Skeletal muscle tissue (tissue), 3 donors: ENCODE measurements at regions not wholly inside any gene's neighbourhood (a gene's known extent, or its start where the extent isn't known, plus 50 kb on each side); places are given as distances from the start of the nearest gene placed in this dataset.
A peak's percentile ranks its signal among the peaks of the same experiment; 100 is the strongest.

Experiments
- H3K27ac ChIP-seq: one replicate; pipeline ENCODE4 v1.7.0; 2013; ENCODE audit warnings: mild to moderate bottlenecking, low read depth, low read length, inconsistent platforms
- H3K27me3 ChIP-seq, 3 donors: one replicate each; pipeline ENCODE4 v1.7.0; 2013; ENCODE audit warnings: low read length in 3 of 3; ENCODE audit not compliant: control insufficient read depth in 3 of 3, insufficient read depth in 3 of 3
- H3K36me3 ChIP-seq, 3 donors: one replicate each; pipeline ENCODE4 v1.7.0; 2013; ENCODE audit warnings: low read length in 3 of 3; ENCODE audit not compliant: control insufficient read depth in 3 of 3, insufficient read depth in 3 of 3
- H3K4me1 ChIP-seq, 3 donors: one replicate each; pipeline ENCODE4 v1.7.0; 2013; ENCODE audit warnings: low read length in 3 of 3, mild to moderate bottlenecking in 3 of 3; ENCODE audit not compliant: control insufficient read depth in 3 of 3, insufficient read depth in 3 of 3
- H3K4me3 ChIP-seq, 3 donors: one replicate each; pipeline ENCODE4 v1.7.0; 2013; ENCODE audit warnings: low read length in 3 of 3
- H3K9ac ChIP-seq, 3 donors: one replicate each; pipeline ENCODE4 v1.7.0; 2013; ENCODE audit warnings: low read length in 3 of 3, mild to moderate bottlenecking in 3 of 3, moderate library complexity in 2 of 3, low read depth in 1 of 3
- H3K9me3 ChIP-seq, 3 donors: one replicate each; pipeline ENCODE4 v1.7.0; 2013; ENCODE audit warnings: low read length in 3 of 3; ENCODE audit not compliant: control insufficient read depth in 3 of 3
- donor health status: Osteomylitis.

GRCh38 chr6:9173229-9173628 is 737.9 kb upstream of the SLC35B3 start:
- H3K27me3 ChIP-seq = no peaks in the 10 kb centered on the region
- no peaks in the 10 kb centered on the region for H3K36me3 ChIP-seq
- no peak overlapping the region for H3K9ac ChIP-seq
- H3K4me1 ChIP-seq = no peaks in the 10 kb centered on the region
- no peaks in the 10 kb centered on the region for H3K9me3 ChIP-seq
- H3K27ac ChIP-seq = no peak overlapping the region
- H3K4me3 ChIP-seq = no peak overlapping the region

GRCh38 chr6:9172096-9172495 is 736.8 kb upstream of the SLC35B3 start:
- H3K36me3 ChIP-seq = no peaks in the 10 kb centered on the region
- H3K4me3 ChIP-seq = no peak overlapping the region
- no peak overlapping the region for H3K9ac ChIP-seq
- no peak overlapping the region for H3K27ac ChIP-seq
- H3K27me3 ChIP-seq = no peaks in the 10 kb centered on the region
- H3K4me1 ChIP-seq = no peaks in the 10 kb centered on the region
- no peaks in the 10 kb centered on the region for H3K9me3 ChIP-seq

GRCh38 chr6:9168669-9169068 is 733.3 kb upstream of the SLC35B3 start:
- H3K4me3 ChIP-seq = no peak overlapping the region
- H3K27me3 ChIP-seq = no peaks in the 10 kb centered on the region
- no peaks in the 10 kb centered on the region for H3K9me3 ChIP-seq
- H3K27ac ChIP-seq = no peak overlapping the region
- H3K36me3 ChIP-seq = no peaks in the 10 kb centered on the region
- no peak overlapping the region for H3K9ac ChIP-seq
- H3K4me1 ChIP-seq = no peaks in the 10 kb centered on the region

GRCh38 chr6:9161731-9162130 is 726.4 kb upstream of the SLC35B3 start:
- no peaks in the 10 kb centered on the region for H3K9me3 ChIP-seq
- no peaks in the 10 kb centered on the region for H3K36me3 ChIP-seq
- H3K9ac ChIP-seq = no peak overlapping the region
- no peak overlapping the region for H3K4me3 ChIP-seq
- no peaks in the 10 kb centered on the region for H3K27me3 ChIP-seq
- no peaks in the 10 kb centered on the region for H3K4me1 ChIP-seq
- H3K27ac ChIP-seq = no peak overlapping the region

- no peak overlapping the region for H3K27ac ChIP-seq
- no peaks in the 10 kb centered on the region for H3K27me3 ChIP-seq
- H3K4me1 ChIP-seq = no peaks in the 10 kb centered on the region
- no peaks in the 10 kb centered on the region for H3K36me3 ChIP-seq
- no peak overlapping the region for H3K4me3 ChIP-seq
- H3K9me3 ChIP-seq = no peaks in the 10 kb centered on the region
- H3K9ac ChIP-seq = no peak overlapping the region
Observed at GRCh38 chr6:9159051-9159450, 723.7 kb upstream of the SLC35B3 start.

- Histone ChIP-seq H3K4me1 (no peaks in the 10 kb centered on the region), H3K4me3 (no peak overlapping the region), H3K9ac (no peak overlapping the region), H3K27ac (no peak overlapping the region), H3K36me3 (no peaks in the 10 kb centered on the region), H3K27me3 (no peaks in the 10 kb centered on the region), H3K9me3 (no peaks in the 10 kb centered on the region)
Observed at GRCh38 chr6:9155836-9156235, 720.5 kb upstream of the SLC35B3 start.

- Histone ChIP-seq H3K36me3 (no peaks in the 10 kb centered on the region), H3K9me3 (no peaks in the 10 kb centered on the region), H3K27ac (no peak overlapping the region), H3K27me3 (no peaks in the 10 kb centered on the region), H3K9ac (no peak overlapping the region), H3K4me1 (peaks cover 2 to 4% (median 3%) of the 10 kb centered on the region in 3 donors), H3K4me3 (no peak overlapping the region)
Observed at GRCh38 chr6:9143140-9143539, 707.8 kb upstream of the SLC35B3 start.

- H3K27ac ChIP-seq = no peak overlapping the region
- H3K36me3 ChIP-seq = no peaks in the 10 kb centered on the region
- no peaks in the 10 kb centered on the region for H3K9me3 ChIP-seq
- H3K4me1 ChIP-seq = peaks cover 2 to 4% (median 3%) of the 10 kb centered on the region in 3 donors
- no peak overlapping the region for H3K9ac ChIP-seq
- no peaks in the 10 kb centered on the region for H3K27me3 ChIP-seq
- no peak overlapping the region for H3K4me3 ChIP-seq
Observed at GRCh38 chr6:9140951-9141460, 705.7 kb upstream of the SLC35B3 start.

- H3K36me3 ChIP-seq = no peaks in the 10 kb centered on the region
- peak overlapping the region; percentile 45 for H3K4me3 ChIP-seq
- no peak overlapping the region for H3K27ac ChIP-seq
- no peaks in the 10 kb centered on the region for H3K9me3 ChIP-seq
- H3K27me3 ChIP-seq = no peaks in the 10 kb centered on the region
- no peak overlapping the region for H3K9ac ChIP-seq
- H3K4me1 ChIP-seq = peaks cover 2 to 4% (median 3%) of the 10 kb centered on the region in 3 donors
Observed at GRCh38 chr6:9140172-9140571, 704.8 kb upstream of the SLC35B3 start.

GRCh38 chr6:9139746-9140145 is 704.4 kb upstream of the SLC35B3 start:
- Histone ChIP-seq H3K4me3 (peak overlapping the region; percentile 45), H3K36me3 (no peaks in the 10 kb centered on the region), H3K9ac (no peak overlapping the region), H3K27me3 (no peaks in the 10 kb centered on the region), H3K4me1 (peaks cover 2 to 4% (median 3%) of the 10 kb centered on the region in 3 donors), H3K9me3 (no peaks in the 10 kb centered on the region), H3K27ac (no peak overlapping the region)

GRCh38 chr6:9138936-9139335 is 703.6 kb upstream of the SLC35B3 start:
- Histone ChIP-seq H3K4me3 (no peak overlapping the region), H3K27ac (no peak overlapping the region), H3K9ac (no peak overlapping the region)

More at GRCh38 chr6:9138936-9139335, 703.6 kb upstream of the SLC35B3 start:
- Histone ChIP-seq H3K27me3 (no peaks in the 10 kb centered on the region), H3K9me3 (no peaks in the 10 kb centered on the region), H3K36me3 (no peaks in the 10 kb centered on the region), H3K4me1 (peaks cover 2 to 4% (median 3%) of the 10 kb centered on the region in 3 donors)
